Keratinocyte (primary cell): ENCODE measurements at regions not wholly inside any gene's neighbourhood (a gene's known extent, or its start where the extent isn't known, plus 50 kb on each side); places are given as distances from the start of the nearest gene placed in this dataset.

Experiments
- small RNA-seq, 3 experiments: library from RNA; depleted of rRNA; stranded (forward); fragments of <200 nt; gene quantifications; one replicate each; pipeline ENCODE3, GENCODE V24; 2012; ENCODE audit warnings: low read depth in 3 of 3, low replicate concordance in 1 of 3; ENCODE audit not compliant: insufficient read length in 3 of 3

Small RNA genes in the stretch of these regions (small RNA-seq; reads per million reads assigned to genes)
- gene RNU6-400P (0 reads per million in 3 experiments), gene RNU6-472P (0 reads per million in 3 experiments)
